Esophagus squamous epithelium (tissue), 4 donors: ENCODE measurements at regions not wholly inside any gene's neighbourhood (a gene's known extent, or its start where the extent isn't known, plus 50 kb on each side); places are given as distances from the start of the nearest gene placed in this dataset.

Experiments
- POLR2A ChIP-seq, 4 donors: fragments of 450-650 bp; IDR thresholded peaks; one replicate each; pipeline ENCODE4 v1.6.1; 2017; ENCODE audit warnings: antibody characterized with exemption in 4 of 4, mild to moderate bottlenecking in 4 of 4, moderate library complexity in 3 of 4
- TF ChIP-seq, protein P1 (sequence below), 6 experiments: fragments of 450-650 bp in 4 of 6; fragments of 200-600 bp in 2 of 6; sonication (generic) in 2 of 6; IDR thresholded peaks; one replicate each; pipeline ENCODE4 v1.5.1; 2016 to 2019; ENCODE audit warnings: antibody characterized with exemption in 6 of 6, mild to moderate bottlenecking in 4 of 6, moderate library complexity in 4 of 6

DNA sequence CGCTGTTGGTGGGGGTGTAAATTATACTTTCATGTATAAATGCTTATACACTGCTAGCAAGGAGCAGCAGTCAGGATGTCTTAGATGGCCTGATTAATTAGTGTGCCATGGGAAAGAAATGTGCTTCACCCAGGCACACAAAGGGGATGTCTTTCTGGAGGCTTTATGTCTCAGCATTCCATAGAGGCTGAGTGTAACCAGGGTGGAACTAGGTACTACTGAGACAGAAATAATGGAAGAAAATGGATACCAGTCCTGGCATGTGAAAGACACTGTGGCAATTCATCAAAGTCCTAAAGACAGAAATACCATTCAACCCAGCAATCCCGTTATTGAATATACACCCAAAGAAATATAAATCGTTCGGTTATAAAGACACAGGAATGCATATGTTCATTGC, 52.5 kb downstream of the PF4 start:
- TF ChIP-seq, protein P1, sequence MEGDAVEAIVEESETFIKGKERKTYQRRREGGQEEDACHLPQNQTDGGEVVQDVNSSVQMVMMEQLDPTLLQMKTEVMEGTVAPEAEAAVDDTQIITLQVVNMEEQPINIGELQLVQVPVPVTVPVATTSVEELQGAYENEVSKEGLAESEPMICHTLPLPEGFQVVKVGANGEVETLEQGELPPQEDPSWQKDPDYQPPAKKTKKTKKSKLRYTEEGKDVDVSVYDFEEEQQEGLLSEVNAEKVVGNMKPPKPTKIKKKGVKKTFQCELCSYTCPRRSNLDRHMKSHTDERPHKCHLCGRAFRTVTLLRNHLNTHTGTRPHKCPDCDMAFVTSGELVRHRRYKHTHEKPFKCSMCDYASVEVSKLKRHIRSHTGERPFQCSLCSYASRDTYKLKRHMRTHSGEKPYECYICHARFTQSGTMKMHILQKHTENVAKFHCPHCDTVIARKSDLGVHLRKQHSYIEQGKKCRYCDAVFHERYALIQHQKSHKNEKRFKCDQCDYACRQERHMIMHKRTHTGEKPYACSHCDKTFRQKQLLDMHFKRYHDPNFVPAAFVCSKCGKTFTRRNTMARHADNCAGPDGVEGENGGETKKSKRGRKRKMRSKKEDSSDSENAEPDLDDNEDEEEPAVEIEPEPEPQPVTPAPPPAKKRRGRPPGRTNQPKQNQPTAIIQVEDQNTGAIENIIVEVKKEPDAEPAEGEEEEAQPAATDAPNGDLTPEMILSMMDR (IDR thresholded peaks at IDR 0.05), result no peak
- no peak for TF ChIP-seq POLR2A (IDR thresholded peaks at IDR 0.05)
